ENCODE measurements at regions not wholly inside any gene's neighbourhood (a gene's known extent, or its start where the extent isn't known, plus 50 kb on each side); places are given as distances from the start of the nearest gene placed in this dataset.

GRCh38 chr21:43304621-43305335 lies 122.2 kb downstream of the SIK1 start:
- ATAC-seq (no peak), DNase-seq (peak in 2 of 4 donors; percentile 27 to 59)
- intact Hi-C loops (cut with DNase I), result no loop called here
- Histone ChIP-seq H3K9me3 (no peaks in the 10 kb centered on the region), H3K4me3 (no peak overlapping the region), H3K27ac (no peak overlapping the region), H3K36me3 (no peaks in the 10 kb centered on the region), H3K27me3 (no peaks in the 10 kb centered on the region), H3K4me1 (no peaks in the 10 kb centered on the region)
- TF ChIP-seq CTCF (IDR thresholded peaks at IDR 0.05), result no peak

- H3K4me1 ChIP-seq, result no peaks in the 10 kb centered on the region
- ATAC-seq, result no peak
Observed at GRCh38 chr21:43304206-43304605, 122.7 kb downstream of the SIK1 start.

GRCh38 chr21:43303275-43304178 lies 123.4 kb downstream of the SIK1 start:
- Histone ChIP-seq H3K9me3 (no peaks in the 10 kb centered on the region), H3K4me1 (no peaks in the 10 kb centered on the region), H3K36me3 (no peaks in the 10 kb centered on the region), H3K4me3 (no peak overlapping the region), H3K27ac (no peak overlapping the region), H3K27me3 (no peaks in the 10 kb centered on the region)
- no peak for ATAC-seq
- DNase-seq, result peak in 2 of 4 donors; percentile 28 to 50
- no peak for TF ChIP-seq CTCF (IDR thresholded peaks at IDR 0.05)
- intact Hi-C loops (cut with DNase I), result no loop called here

More at GRCh38 chr21:43304206-43304605, 122.7 kb downstream of the SIK1 start:
- intact Hi-C loops (cut with DNase I), result no loop called here
- TF ChIP-seq CTCF (IDR thresholded peaks at IDR 0.05), result no peak
- no peaks in the 10 kb centered on the region for H3K27me3 ChIP-seq
- no peak overlapping the region for H3K27ac ChIP-seq
- H3K4me3 ChIP-seq, result no peak overlapping the region
- H3K9me3 ChIP-seq, result no peaks in the 10 kb centered on the region
- H3K36me3 ChIP-seq, result no peaks in the 10 kb centered on the region
- DNase-seq, result peak in 2 of 4 donors; percentile 19 to 60

GRCh38 chr21:43302769-43303168 lies 124.2 kb downstream of the SIK1 start:
- no peak for ATAC-seq
- Histone ChIP-seq H3K4me3 (no peak overlapping the region), H3K4me1 (no peaks in the 10 kb centered on the region), H3K36me3 (no peaks in the 10 kb centered on the region), H3K27ac (no peak overlapping the region), H3K27me3 (no peaks in the 10 kb centered on the region), H3K9me3 (no peaks in the 10 kb centered on the region)
- intact Hi-C loops (cut with DNase I), result no loop called here
- peak in 2 of 4 donors; percentile 11 to 55 for DNase-seq
- no peak for TF ChIP-seq CTCF (IDR thresholded peaks at IDR 0.05)

GRCh38 chr21:43302062-43302700 lies 124.8 kb downstream of the SIK1 start:
- no peak for TF ChIP-seq CTCF (IDR thresholded peaks at IDR 0.05)
- Histone ChIP-seq H3K27me3 (no peaks in the 10 kb centered on the region), H3K9me3 (no peaks in the 10 kb centered on the region), H3K4me3 (no peak overlapping the region), H3K27ac (no peak overlapping the region), H3K4me1 (no peaks in the 10 kb centered on the region), H3K36me3 (no peaks in the 10 kb centered on the region)
- intact Hi-C loops (cut with DNase I), result no loop called here
- DNase-seq (peak in 1 of 4 donors; percentile 51), ATAC-seq (no peak)

Measured in left lung (tissue), 4 donors.